ENCODE measurements at regions not wholly inside any gene's neighbourhood (a gene's known extent, or its start where the extent isn't known, plus 50 kb on each side); places are given as distances from the start of the nearest gene placed in this dataset.

DNA sequence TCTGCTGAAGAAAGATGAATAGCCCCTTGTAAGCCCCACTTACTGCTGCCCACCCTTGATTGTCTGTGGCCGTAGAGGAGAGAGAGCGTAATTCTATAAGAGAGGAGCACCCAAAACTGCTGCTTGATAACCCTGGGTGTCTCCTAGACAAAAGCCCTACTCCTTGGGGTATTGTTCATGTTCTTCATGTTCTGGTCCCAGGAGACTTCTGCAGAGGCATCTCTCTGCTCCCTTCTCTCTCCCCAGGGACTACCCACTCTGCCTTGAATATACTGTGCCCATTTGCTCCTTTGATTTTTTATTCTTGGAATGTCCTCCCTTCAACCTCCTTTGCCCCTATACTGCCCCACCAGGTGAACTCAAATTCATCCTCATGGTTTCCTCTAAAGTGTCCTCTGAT is 417.8 kb upstream of the CADM1 start:
- peaks cover 0 to 11% (median 2%) of the 10 kb centered on the region in 4 donors for H3K4me1 ChIP-seq
- no peaks in the 10 kb centered on the region for H3K27me3 ChIP-seq
- no peak for DNase-seq (ENCODE audit: low spot score in 2 of 2)
- H3K4me3 ChIP-seq, result no peak overlapping the region
- H3K36me3 ChIP-seq, result no peaks in the 10 kb centered on the region
- TF ChIP-seq EP300 (IDR thresholded peaks at IDR 0.05) (no peak), POLR2A (IDR thresholded peaks at IDR 0.05) (no peak), CTCF (IDR thresholded peaks at IDR 0.05) (no peak)
- H3K27ac ChIP-seq, result no peak overlapping the region
- WGBS, 2 donors, result 86 to 88% methylated on average over 2 of the region's 2 CpGs
- no peaks in the 10 kb centered on the region for H3K9me3 ChIP-seq

DNA sequence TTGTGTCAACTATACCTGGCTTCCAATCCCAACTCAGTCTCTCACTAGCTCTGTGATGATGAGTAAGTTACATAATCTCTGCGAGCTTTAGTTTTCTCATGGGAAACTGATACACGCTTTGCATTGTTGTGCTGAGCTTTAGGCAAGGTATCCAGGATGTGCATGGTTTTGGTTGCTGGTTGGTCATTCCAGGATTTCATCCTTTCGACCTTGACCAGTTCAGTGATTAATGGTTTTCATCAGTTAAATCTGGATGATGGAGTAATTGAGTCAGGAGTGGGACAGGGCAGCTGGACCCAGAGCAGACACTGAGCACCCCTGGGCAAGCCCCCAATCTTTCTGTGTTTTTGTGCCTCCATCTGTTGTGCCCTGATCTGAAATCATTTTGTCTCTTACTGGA is 417.3 kb upstream of the CADM1 start:
- Histone ChIP-seq H3K36me3 (no peaks in the 10 kb centered on the region), H3K27me3 (no peaks in the 10 kb centered on the region), H3K27ac (no peak overlapping the region), H3K9me3 (no peaks in the 10 kb centered on the region), H3K4me1 (peaks cover 0 to 11% (median 2%) of the 10 kb centered on the region in 4 donors), H3K4me3 (no peak overlapping the region)
- 83 to 84% methylated on average over 3 of the region's 3 CpGs for WGBS, 2 donors
- DNase-seq (ENCODE audit: low spot score in 2 of 2), result no peak
- no peak for TF ChIP-seq CTCF (IDR thresholded peaks at IDR 0.05)
- no peak for TF ChIP-seq POLR2A (IDR thresholded peaks at IDR 0.05)
- no peak for TF ChIP-seq EP300 (IDR thresholded peaks at IDR 0.05)

DNA sequence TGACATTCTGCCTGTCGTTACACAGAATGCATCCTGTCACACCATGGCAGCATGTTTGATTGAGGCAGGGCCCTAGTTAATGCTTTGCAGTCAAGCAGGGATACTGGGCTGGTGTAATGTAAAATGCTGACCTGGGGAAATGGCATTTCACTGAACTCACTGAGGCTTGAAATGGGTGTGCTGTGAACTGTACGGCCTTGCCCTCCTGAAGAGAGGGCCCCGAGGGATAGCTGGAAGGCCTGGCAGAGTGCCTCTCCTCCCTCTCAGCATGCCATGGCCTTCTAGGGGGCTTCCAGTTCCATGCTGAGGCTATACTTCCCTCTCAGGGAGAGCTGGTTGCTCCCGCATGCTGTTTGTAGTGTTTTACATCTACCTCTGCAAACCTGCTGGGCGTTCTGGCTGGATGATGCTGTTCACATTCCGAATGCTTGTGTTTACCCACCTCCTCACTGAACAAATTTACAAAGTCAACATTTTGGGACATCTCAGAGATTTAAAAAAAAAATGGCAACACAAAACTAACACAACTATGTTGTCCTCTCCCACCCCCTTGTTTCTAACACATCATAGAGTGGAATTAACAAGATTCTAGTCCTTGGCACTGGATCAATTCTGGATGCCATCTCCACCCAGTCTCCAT is 416.7 kb upstream of the CADM1 start:
- no peak for TF ChIP-seq POLR2A (IDR thresholded peaks at IDR 0.05)
- TF ChIP-seq CTCF (IDR thresholded peaks at IDR 0.05), result no peak
- no peak for TF ChIP-seq EP300 (IDR thresholded peaks at IDR 0.05)
- WGBS, 2 donors, result 74 to 81% methylated on average over 6 of the region's 6 CpGs
- H3K36me3 ChIP-seq, result no peaks in the 10 kb centered on the region
- H3K4me1 ChIP-seq, result peaks cover 0 to 11% (median 2%) of the 10 kb centered on the region in 4 donors
- no peak for DNase-seq (ENCODE audit: low spot score in 2 of 2)
- H3K27ac ChIP-seq, result no peak overlapping the region
- H3K4me3 ChIP-seq, result no peak overlapping the region
- no peaks in the 10 kb centered on the region for H3K9me3 ChIP-seq
- H3K27me3 ChIP-seq, result no peaks in the 10 kb centered on the region

DNA sequence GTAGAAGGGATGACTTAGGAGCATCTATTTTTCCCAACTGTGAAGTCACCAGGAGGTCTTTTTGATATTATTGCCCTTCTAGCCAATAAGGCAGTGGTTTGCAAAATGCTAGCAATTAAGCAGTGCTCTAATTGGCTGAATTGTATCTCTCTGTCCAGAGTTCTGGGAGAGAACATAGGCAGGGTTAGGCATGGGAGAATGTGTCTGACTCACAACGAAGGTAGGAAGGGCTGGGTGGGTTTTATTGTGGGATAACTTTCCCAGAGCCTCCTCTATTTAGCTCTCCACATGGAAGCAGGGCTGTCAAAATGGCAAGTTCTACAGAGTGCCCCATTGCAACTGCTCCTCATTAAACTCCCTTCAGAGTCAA is 415.9 kb upstream of the CADM1 start:
- no peaks in the 10 kb centered on the region for H3K27me3 ChIP-seq
- DNase-seq (ENCODE audit: low spot score in 2 of 2), result no peak
- H3K36me3 ChIP-seq, result no peaks in the 10 kb centered on the region
- H3K27ac ChIP-seq, result no peak overlapping the region
- no peaks in the 10 kb centered on the region for H3K9me3 ChIP-seq
- WGBS, 2 donors, result 13 to 39% methylated on average over 1 of the region's 1 CpG
- TF ChIP-seq POLR2A (IDR thresholded peaks at IDR 0.05), result no peak
- no peak for TF ChIP-seq CTCF (IDR thresholded peaks at IDR 0.05)
- TF ChIP-seq EP300 (IDR thresholded peaks at IDR 0.05), result no peak
- peaks cover 0 to 11% (median 2%) of the 10 kb centered on the region in 4 donors for H3K4me1 ChIP-seq
- no peak overlapping the region for H3K4me3 ChIP-seq

DNA sequence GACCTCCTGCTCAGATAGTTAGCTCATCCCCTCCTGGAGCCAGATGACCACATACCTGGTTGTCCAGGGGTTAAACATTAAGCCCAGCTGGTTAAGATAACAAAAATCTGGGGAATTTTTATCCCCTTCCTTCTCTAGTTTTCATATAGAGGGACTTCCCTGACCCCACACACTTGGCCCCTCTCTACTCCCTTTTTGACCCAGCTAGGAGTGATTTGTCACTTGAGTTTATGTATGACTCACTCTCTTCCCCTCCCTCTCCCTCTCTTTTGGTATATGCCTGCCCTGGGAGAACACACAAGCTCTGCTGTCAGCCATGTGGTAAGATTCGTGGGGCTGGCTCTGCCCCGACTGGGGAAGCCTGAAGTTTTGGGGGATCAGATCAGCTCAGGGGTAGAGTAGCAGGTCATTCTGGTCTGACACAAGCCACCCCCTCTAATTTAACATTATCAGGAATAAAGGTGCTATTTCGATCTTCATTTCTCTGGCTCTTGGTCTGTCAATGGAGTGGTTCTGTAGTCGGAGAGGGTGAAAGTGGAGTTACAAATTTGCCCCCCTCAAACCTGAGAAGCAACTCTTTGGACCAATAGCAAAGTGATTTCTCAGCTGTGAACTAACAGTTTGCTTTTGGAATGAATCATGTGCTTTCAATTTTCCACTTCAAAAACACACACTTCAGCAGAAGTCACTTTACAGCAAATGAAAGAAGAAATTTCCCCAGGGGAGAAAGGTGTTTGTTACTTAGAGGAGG is 415.3 kb upstream of the CADM1 start:
- H3K27ac ChIP-seq, result no peak overlapping the region
- no peaks in the 10 kb centered on the region for H3K27me3 ChIP-seq
- no peaks in the 10 kb centered on the region for H3K9me3 ChIP-seq
- WGBS, 2 donors, result 42 to 44% methylated on average over 4 of the region's 4 CpGs
- TF ChIP-seq EP300 (IDR thresholded peaks at IDR 0.05) (no peak), POLR2A (IDR thresholded peaks at IDR 0.05) (no peak), CTCF (IDR thresholded peaks at IDR 0.05) (no peak)
- no peaks in the 10 kb centered on the region for H3K36me3 ChIP-seq
- H3K4me1 ChIP-seq, result peaks cover 0 to 11% (median 2%) of the 10 kb centered on the region in 4 donors
- no peak overlapping the region for H3K4me3 ChIP-seq
- no peak for DNase-seq (ENCODE audit: low spot score in 2 of 2)
